ENCODE measurements at regions not wholly inside any gene's neighbourhood (a gene's known extent, or its start where the extent isn't known, plus 50 kb on each side); places are given as distances from the start of the nearest gene placed in this dataset.

GRCh38 chr17:36864827-36865430, 72.3 kb upstream of the LHX1 start:
- DNase-seq (ENCODE audit: low spot score) = no peak

GRCh38 chr17:36867716-36868341, 69.4 kb upstream of the LHX1 start:
- no peak for DNase-seq (ENCODE audit: low spot score)

GRCh38 chr17:36868777-36869176, 68.5 kb upstream of the LHX1 start:
- DNase-seq (ENCODE audit: low spot score) = no peak

GRCh38 chr17:36869441-36869840, 67.8 kb upstream of the LHX1 start:
- DNase-seq (ENCODE audit: low spot score) = no peak

- no peak for DNase-seq (ENCODE audit: low spot score)
These were observed 67.2 kb upstream of the LHX1 start for GRCh38 chr17:36869856-36870719.

- no peak for DNase-seq (ENCODE audit: low spot score)
These were observed 66.6 kb upstream of the LHX1 start for GRCh38 chr17:36870720-36870999.

GRCh38 chr17:36875698-36876293, 61.5 kb upstream of the LHX1 start:
- DNase-seq (ENCODE audit: low spot score) = no peak

GRCh38 chr17:36876966-36877365, 60.3 kb upstream of the LHX1 start:
- no peak for DNase-seq (ENCODE audit: low spot score)

GRCh38 chr17:36877771-36878170, 59.5 kb upstream of the LHX1 start:
- no peak for DNase-seq (ENCODE audit: low spot score)

- DNase-seq (ENCODE audit: low spot score) = no peak
These were observed 59.1 kb upstream of the LHX1 start for GRCh38 chr17:36878216-36878615.

- no peak for DNase-seq (ENCODE audit: low spot score)
These were observed 58.2 kb upstream of the LHX1 start for GRCh38 chr17:36879027-36879426.

GRCh38 chr17:36879624-36880131, 57.6 kb upstream of the LHX1 start:
- DNase-seq (ENCODE audit: low spot score) = no peak

GRCh38 chr17:36880268-36880905, 56.9 kb upstream of the LHX1 start:
- DNase-seq (ENCODE audit: low spot score) = no peak

- no peak for DNase-seq (ENCODE audit: low spot score)
These were observed 56.0 kb upstream of the LHX1 start for GRCh38 chr17:36881323-36881722.

GRCh38 chr17:36884495-36885152, 52.7 kb upstream of the LHX1 start:
- DNase-seq (ENCODE audit: low spot score) = no peak

GRCh38 chr17:36885153-36885735, 52.0 kb upstream of the LHX1 start:
- no peak for DNase-seq (ENCODE audit: low spot score)

- no peak for DNase-seq (ENCODE audit: low spot score)
These were observed 51.4 kb upstream of the LHX1 start for GRCh38 chr17:36885771-36886377.
